Transverse colon (tissue), 4 donors: ENCODE measurements at regions not wholly inside any gene's neighbourhood (a gene's known extent, or its start where the extent isn't known, plus 50 kb on each side); places are given as distances from the start of the nearest gene placed in this dataset.

Experiments
- DNase-seq: peaks from one replicate; pipeline ENCODE4 v3.0.0-alpha.2; 2019
- H3K27ac ChIP-seq, 4 donors: fragments of 200-600 bp; sonication (generic); 2 replicates each; pipeline ENCODE4 v1.5.1; 2016 to 2018; ENCODE audit warnings: inconsistent platforms in 4 of 4
- H3K27me3 ChIP-seq: fragments of 200-600 bp; sonication (generic); 2 replicates; pipeline ENCODE4 v1.5.1; 2017; ENCODE audit warnings: inconsistent platforms
- H3K36me3 ChIP-seq, 4 donors: fragments of 200-600 bp; sonication (generic); 2 replicates each; pipeline ENCODE4 v1.5.1; 2017 to 2019; ENCODE audit warnings: inconsistent platforms in 4 of 4
- H3K4me1 ChIP-seq, 4 donors: fragments of 200-600 bp; sonication (generic); 2 replicates each; pipeline ENCODE4 v1.5.1; 2017 to 2020; ENCODE audit warnings: inconsistent platforms in 4 of 4
- H3K4me3 ChIP-seq, 4 donors: fragments of 200-600 bp; sonication (generic); 1 replicate in 1 of 4; 2 replicates in 3 of 4; pipeline versions ENCODE4 v1.5.1 to v1.6.1; 2017 to 2019; ENCODE audit warnings: inconsistent platforms in 4 of 4
- H3K9me3 ChIP-seq, 2 donors: fragments of 200-600 bp; sonication (generic); 2 replicates each; pipeline ENCODE4 v1.5.1; 2017 to 2019; ENCODE audit warnings: inconsistent platforms in 2 of 2
- EP300 ChIP-seq: sonication (generic); formaldehyde crosslinking; IDR thresholded peaks from one replicate; pipeline ENCODE4 v1.6.1; 2017; ENCODE audit warnings: antibody characterized with exemption, low read depth
- POLR2A ChIP-seq: fragments of 450-650 bp; IDR thresholded peaks from one replicate; pipeline ENCODE4 v1.6.1; 2016; ENCODE audit warnings: antibody characterized with exemption, mild to moderate bottlenecking, moderate library complexity
- POLR2AphosphoS5 ChIP-seq, 3 donors: sonication (generic); formaldehyde crosslinking; IDR thresholded peaks; one replicate each; pipeline ENCODE4 v1.6.1; 2016; ENCODE audit warnings: antibody characterized with exemption in 3 of 3
- WGBS, 2 donors: methylation state at CpG; one replicate each; pipeline ENCODE4 v1.1.5; 2018; ENCODE audit warnings: low coverage in 1 of 2; 5-methylcytosine and 5-hydroxymethylcytosine counted together
- in situ Hi-C, 4 donors: fragments of 200-750 bp; cut with MboI; loops; one replicate each; pipeline versions ENCODE4 v1.15.0 to v1.15.1; 2017; ENCODE audit warnings: low sequenced_read_pairs in 3 of 4, low pct_ligation_motif_present in 1 of 4, low pct_unique_long_range_greater_than_20kb in 1 of 4
- intact Hi-C: fragments of 100-400 bp; cut with DNase I; formaldehyde crosslinking; loops from one replicate; pipeline ENCODE4 v1.15.1; 2023; ENCODE audit warnings: low total_unique reads
- TF ChIP-seq, protein P1 (sequence below), 5 experiments: fragments of 200-600 bp in 3 of 5; fragments of 450-650 bp in 2 of 5; sonication (generic) in 3 of 5; IDR thresholded peaks; 1 replicate in 2 of 5; 2 replicates in 3 of 5; pipeline ENCODE4 v1.5.1; 2016 to 2017; ENCODE audit warnings: antibody characterized with exemption in 5 of 5, inconsistent platforms in 3 of 5, mild to moderate bottlenecking in 2 of 5, moderate library complexity in 1 of 5

DNA sequence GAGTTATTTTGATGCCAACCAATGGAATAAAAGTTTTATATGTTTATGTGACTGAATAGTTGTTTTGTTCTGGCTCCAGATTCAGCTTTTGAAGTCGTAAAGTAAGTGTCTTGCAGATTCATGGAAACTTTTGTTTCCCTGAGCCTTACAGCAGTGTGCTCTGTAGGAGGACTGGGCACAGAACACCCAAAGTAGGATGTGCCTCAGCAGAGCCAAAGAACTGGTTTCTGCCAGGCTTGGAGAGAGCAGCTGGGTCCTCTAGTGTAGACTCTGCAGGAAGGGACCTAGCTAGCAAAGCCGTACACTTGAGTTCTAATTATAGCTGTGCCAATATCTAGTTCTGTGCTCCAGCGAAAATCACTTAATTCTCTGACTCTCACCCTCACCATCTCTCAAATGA is 261.2 kb upstream of the DNAJC19 start:
- intact Hi-C loops = no loop called here
- H3K27ac ChIP-seq = no peak overlapping the region
- in situ Hi-C loops = no loop called here
- 56% methylated on average over 3 of the region's 3 CpGs; no CpG with 5 or more reads in 1 of the 2 donors for WGBS, 2 donors
- TF ChIP-seq POLR2A = no peak
- TF ChIP-seq, protein P1, sequence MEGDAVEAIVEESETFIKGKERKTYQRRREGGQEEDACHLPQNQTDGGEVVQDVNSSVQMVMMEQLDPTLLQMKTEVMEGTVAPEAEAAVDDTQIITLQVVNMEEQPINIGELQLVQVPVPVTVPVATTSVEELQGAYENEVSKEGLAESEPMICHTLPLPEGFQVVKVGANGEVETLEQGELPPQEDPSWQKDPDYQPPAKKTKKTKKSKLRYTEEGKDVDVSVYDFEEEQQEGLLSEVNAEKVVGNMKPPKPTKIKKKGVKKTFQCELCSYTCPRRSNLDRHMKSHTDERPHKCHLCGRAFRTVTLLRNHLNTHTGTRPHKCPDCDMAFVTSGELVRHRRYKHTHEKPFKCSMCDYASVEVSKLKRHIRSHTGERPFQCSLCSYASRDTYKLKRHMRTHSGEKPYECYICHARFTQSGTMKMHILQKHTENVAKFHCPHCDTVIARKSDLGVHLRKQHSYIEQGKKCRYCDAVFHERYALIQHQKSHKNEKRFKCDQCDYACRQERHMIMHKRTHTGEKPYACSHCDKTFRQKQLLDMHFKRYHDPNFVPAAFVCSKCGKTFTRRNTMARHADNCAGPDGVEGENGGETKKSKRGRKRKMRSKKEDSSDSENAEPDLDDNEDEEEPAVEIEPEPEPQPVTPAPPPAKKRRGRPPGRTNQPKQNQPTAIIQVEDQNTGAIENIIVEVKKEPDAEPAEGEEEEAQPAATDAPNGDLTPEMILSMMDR (IDR thresholded peaks at IDR 0.05) = no peak
- TF ChIP-seq EP300 = no peak
- TF ChIP-seq POLR2AphosphoS5 (IDR thresholded peaks at IDR 0.05) = no peak
- no peak for DNase-seq
- H3K4me1 ChIP-seq = no peaks in the 10 kb centered on the region
- no peak overlapping the region for H3K4me3 ChIP-seq
- H3K9me3 ChIP-seq = no peaks in the 10 kb centered on the region
- no peaks in the 10 kb centered on the region for H3K27me3 ChIP-seq
- no peaks in the 10 kb centered on the region for H3K36me3 ChIP-seq

DNA sequence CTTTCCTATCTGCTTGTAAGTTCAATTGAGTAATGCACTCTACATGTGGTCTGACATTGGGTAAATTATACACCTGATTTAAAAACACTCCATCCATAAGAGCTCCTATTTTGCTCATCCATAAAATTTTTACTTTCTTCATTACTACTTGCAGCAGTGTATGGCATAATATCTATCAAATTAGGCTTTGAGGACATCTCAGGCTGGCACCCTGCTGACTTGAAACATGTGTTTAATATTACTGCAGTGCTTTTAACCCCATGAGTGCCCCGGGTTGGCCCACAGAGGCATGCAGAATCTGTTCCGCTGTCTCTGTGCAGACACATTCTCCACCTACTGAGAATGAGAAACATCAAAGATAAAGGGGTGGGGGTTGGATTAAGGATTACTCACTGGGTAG is 249.9 kb upstream of the DNAJC19 start:
- no peaks in the 10 kb centered on the region for H3K9me3 ChIP-seq
- TF ChIP-seq, protein P1 (IDR thresholded peaks at IDR 0.05) = no peak
- TF ChIP-seq EP300 (no peak), POLR2A (no peak), POLR2AphosphoS5 (IDR thresholded peaks at IDR 0.05) (no peak)
- WGBS, 2 donors = 72% methylated on average over 2 of the region's 2 CpGs; no CpG with 5 or more reads in 1 of the 2 donors
- intact Hi-C loops = no loop called here
- H3K36me3 ChIP-seq = no peaks in the 10 kb centered on the region
- DNase-seq = no peak
- in situ Hi-C loops = no loop called here
- H3K27ac ChIP-seq = no peak overlapping the region
- H3K4me3 ChIP-seq = no peak overlapping the region
- H3K4me1 ChIP-seq = no peaks in the 10 kb centered on the region
- no peaks in the 10 kb centered on the region for H3K27me3 ChIP-seq

DNA sequence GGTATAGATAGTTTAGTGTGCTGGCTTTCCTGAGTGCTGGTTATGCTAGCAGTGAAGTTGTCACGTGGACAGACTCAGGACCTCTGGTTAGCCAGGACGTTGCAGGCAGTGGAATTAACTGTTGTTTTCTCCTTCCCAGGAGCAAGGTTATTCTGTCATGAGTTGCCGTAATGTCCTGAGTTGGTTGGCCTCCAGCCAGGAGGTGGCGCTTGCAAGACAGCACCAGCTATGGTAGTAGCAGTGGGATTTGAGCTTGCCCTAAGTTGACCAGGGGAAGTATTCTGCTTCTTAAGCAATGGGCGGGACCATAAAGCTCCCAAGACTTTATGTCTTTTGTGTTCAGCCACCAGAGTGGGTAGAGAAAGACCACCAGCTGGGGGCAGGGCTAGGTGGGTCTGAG is 240.7 kb upstream of the DNAJC19 start:
- in situ Hi-C loops = no loop called here

GRCh38 chr3:181213347-181213746 is 223.8 kb upstream of the DNAJC19 start:
- WGBS, 2 donors = 46 to 83% methylated on average over 1 to 2 of the region's 2 CpGs
- Histone ChIP-seq H3K36me3 (no peaks in the 10 kb centered on the region), H3K9me3 (no peaks in the 10 kb centered on the region), H3K4me1 (no peaks in the 10 kb centered on the region), H3K27me3 (no peaks in the 10 kb centered on the region), H3K27ac (no peak overlapping the region), H3K4me3 (no peak overlapping the region)
- no peak for DNase-seq
- in situ Hi-C loops (no loop called here), intact Hi-C loops (no loop called here)
- no peak for TF ChIP-seq EP300
- no peak for TF ChIP-seq POLR2AphosphoS5 (IDR thresholded peaks at IDR 0.05)
- no peak for TF ChIP-seq POLR2A
- TF ChIP-seq, protein P1 (IDR thresholded peaks at IDR 0.05) = no peak

More for the DNA sequence above, 240.7 kb upstream of the DNAJC19 start:
- WGBS, 2 donors = 82% methylated on average over 5 of the region's 5 CpGs; no CpG with 5 or more reads in 1 of the 2 donors
- H3K4me1 ChIP-seq = no peaks in the 10 kb centered on the region
- no peaks in the 10 kb centered on the region for H3K36me3 ChIP-seq
- H3K4me3 ChIP-seq = no peak overlapping the region
- H3K27ac ChIP-seq = no peak overlapping the region
- TF ChIP-seq EP300 (no peak), POLR2A (no peak), POLR2AphosphoS5 (IDR thresholded peaks at IDR 0.05) (no peak)
- TF ChIP-seq, protein P1 (IDR thresholded peaks at IDR 0.05) = no peak
- intact Hi-C loops = no loop called here
- DNase-seq = no peak
- no peaks in the 10 kb centered on the region for H3K27me3 ChIP-seq
- no peaks in the 10 kb centered on the region for H3K9me3 ChIP-seq
